GM19351 (cell line): ENCODE measurements at regions not wholly inside any gene's neighbourhood (a gene's known extent, or its start where the extent isn't known, plus 50 kb on each side); places are given as distances from the start of the nearest gene placed in this dataset.
"Not testable (repeated sequence)": the region's sequence is repeated elsewhere in the genome, so short reads cannot be mapped to it uniquely, and the experiment has no call there.

Source experiments
- ATAC-seq: cut with Tn5 transposase; IDR thresholded peaks from one replicate; pipeline ENCODE4 v1.9.1; 2021; ENCODE audit warnings: mild to moderate bottlenecking, moderate library complexity; ENCODE audit not compliant: unreplicated experiment

- no peak for ATAC-seq
Observed at GRCh38 chr2:191476901-191477300, 201.0 kb upstream of the NABP1 start.

- no peak for ATAC-seq
Observed at GRCh38 chr2:191478799-191479679, 198.9 kb upstream of the NABP1 start.

GRCh38 chr2:191479680-191480023, 198.3 kb upstream of the NABP1 start:
- peak; percentile 63 for ATAC-seq

- ATAC-seq: no peak
Observed at GRCh38 chr2:191481305-191482070, 196.4 kb upstream of the NABP1 start.

- no peak for ATAC-seq
Observed at GRCh38 chr2:191483117-191483516, 194.8 kb upstream of the NABP1 start.

GRCh38 chr2:191486584-191487320, 191.2 kb upstream of the NABP1 start:
- no peak for ATAC-seq

- ATAC-seq: no peak
Observed at GRCh38 chr2:191488135-191488534, 189.8 kb upstream of the NABP1 start.

- ATAC-seq: no peak
Observed at GRCh38 chr2:191489177-191489576, 188.8 kb upstream of the NABP1 start.

GRCh38 chr2:191496838-191497237, 181.1 kb upstream of the NABP1 start:
- no peak for ATAC-seq

GRCh38 chr2:191497822-191498221, 180.1 kb upstream of the NABP1 start:
- ATAC-seq: no peak

- ATAC-seq: no peak
Observed at GRCh38 chr2:191499050-191499449, 178.9 kb upstream of the NABP1 start.

- ATAC-seq: no peak
Observed at GRCh38 chr2:191499874-191500565, 177.9 kb upstream of the NABP1 start.

GRCh38 chr2:191500566-191500883, 177.4 kb upstream of the NABP1 start:
- no peak for ATAC-seq

GRCh38 chr2:191500884-191501560, 176.9 kb upstream of the NABP1 start:
- no peak for ATAC-seq

GRCh38 chr2:191501561-191502168, 176.3 kb upstream of the NABP1 start:
- no peak for ATAC-seq

- ATAC-seq: no peak
Observed at GRCh38 chr2:191506515-191506914, 171.4 kb upstream of the NABP1 start.

- not testable (repeated sequence) for ATAC-seq
Observed at GRCh38 chr2:191507252-191507853, 170.6 kb upstream of the NABP1 start.

GRCh38 chr2:191508738-191509137, 169.2 kb upstream of the NABP1 start:
- no peak for ATAC-seq

GRCh38 chr2:191512216-191512835, 165.6 kb upstream of the NABP1 start:
- ATAC-seq: no peak
